Keratinocyte (primary cell): ENCODE measurements at regions not wholly inside any gene's neighbourhood (a gene's known extent, or its start where the extent isn't known, plus 50 kb on each side); places are given as distances from the start of the nearest gene placed in this dataset.

Experiments used
- DNase-seq: peaks from one replicate; pipeline ENCODE4 v3.0.0-alpha.2; 2011; ENCODE audit warnings: low read depth, missing footprints, low spot score
- FAIRE-seq: peaks from 2 replicates; lab custom pipeline; 2011; peaks lifted over from hg19 to GRCh38; lab: Jason Lieb, UNC
- H2AFZ ChIP-seq: 2 replicates; pipeline ENCODE4 v1.6.0; 2012; ENCODE audit warnings: low read length, control low read depth, inconsistent platforms; ENCODE audit not compliant: control insufficient read depth
- H3K27ac ChIP-seq: 2 replicates; pipeline ENCODE4 v1.5.1; 2011; ENCODE audit warnings: low read length; ENCODE audit not compliant: control insufficient read depth, insufficient read depth
- H3K27me3 ChIP-seq: 3 replicates; pipeline ENCODE4 v1.6.0; 2011; ENCODE audit warnings: low read length; ENCODE audit not compliant: control insufficient read depth, insufficient read depth; ENCODE audit errors: extremely low read depth
- H3K36me3 ChIP-seq, 2 experiments: 2 replicates in 1 of 2; 3 replicates in 1 of 2; pipeline ENCODE4 v1.5.1; 2011; ENCODE audit warnings: low read length in 2 of 2, mild to moderate bottlenecking in 1 of 2; ENCODE audit not compliant: control insufficient read depth in 2 of 2, insufficient read depth in 2 of 2; ENCODE audit errors: extremely low read depth in 1 of 2
- H3K4me1 ChIP-seq: 3 replicates; pipeline ENCODE4 v1.5.1; 2011; ENCODE audit warnings: low read length; ENCODE audit not compliant: control insufficient read depth, insufficient read depth; ENCODE audit errors: extremely low read depth
- H3K4me2 ChIP-seq: 3 replicates; pipeline ENCODE4 v1.6.0; 2011; ENCODE audit warnings: low read depth, low read length; ENCODE audit not compliant: control insufficient read depth, insufficient read depth; ENCODE audit errors: extremely low read depth
- H3K4me3 ChIP-seq, 3 experiments: fragments of 200-600 bp in 1 of 3; sonication (generic) in 1 of 3; 2 replicates in 2 of 3; 3 replicates in 1 of 3; pipeline ENCODE4 v1.5.1; 2011 to 2016; ENCODE audit warnings: low read length in 3 of 3, mild to moderate bottlenecking in 3 of 3, control low read depth in 2 of 3, inconsistent platforms in 1 of 3, low read depth in 1 of 3, mixed read lengths in 1 of 3, mixed run types in 1 of 3, moderate library complexity in 1 of 3; ENCODE audit not compliant: control insufficient read depth in 2 of 3, insufficient read depth in 2 of 3; ENCODE audit errors: extremely low read depth in 1 of 3
- H3K79me2 ChIP-seq: 2 replicates; pipeline ENCODE4 v1.6.0; 2012; ENCODE audit warnings: low read length; ENCODE audit not compliant: control insufficient read depth, insufficient read depth
- H3K9ac ChIP-seq: 3 replicates; pipeline ENCODE4 v1.6.0; 2011; ENCODE audit warnings: low read length; ENCODE audit not compliant: control insufficient read depth, insufficient read depth; ENCODE audit errors: extremely low read depth
- H3K9me1 ChIP-seq: 3 replicates; pipeline ENCODE4 v1.6.0; 2011; ENCODE audit warnings: low read length; ENCODE audit not compliant: control insufficient read depth, insufficient read depth; ENCODE audit errors: extremely low read depth
- H3K9me3 ChIP-seq: 2 replicates; pipeline ENCODE4 v1.5.1; 2012; ENCODE audit warnings: low read depth, low read length; ENCODE audit not compliant: control insufficient read depth
- H4K20me1 ChIP-seq: 3 replicates; pipeline ENCODE4 v1.6.0; 2011; ENCODE audit warnings: low read length; ENCODE audit not compliant: control insufficient read depth, insufficient read depth; ENCODE audit errors: extremely low read depth
- EZH2 ChIP-seq: IDR thresholded peaks from one replicate; pipeline ENCODE4 v1.6.1; 2012; ENCODE audit warnings: inconsistent platforms, mild to moderate bottlenecking, low read length, moderate library complexity
- dilution Hi-C: fragments of 300-500 bp; cut with MboI; formaldehyde crosslinking; loops from one replicate; pipeline ENCODE4 v1.7.0; 2020; ENCODE audit warnings: low sequenced_read_pairs; ENCODE audit not compliant: extremely low pct_ligation_motif_present
- TF ChIP-seq, protein P1 (sequence below), 3 experiments: IDR thresholded peaks in 1 of 3; conservative IDR thresholded peaks in 1 of 3; optimal IDR thresholded peaks in 1 of 3; 2 replicates in 2 of 3; 3 replicates in 1 of 3; pipeline versions ENCODE3 to v1.5.1; 2011; ENCODE audit warnings: low read length in 3 of 3, mild to moderate bottlenecking in 3 of 3, moderate library complexity in 2 of 3, control low read depth in 1 of 3, inconsistent platforms in 1 of 3; ENCODE audit not compliant: insufficient read depth in 2 of 3; ENCODE audit errors: extremely low read depth in 1 of 3

DNA sequence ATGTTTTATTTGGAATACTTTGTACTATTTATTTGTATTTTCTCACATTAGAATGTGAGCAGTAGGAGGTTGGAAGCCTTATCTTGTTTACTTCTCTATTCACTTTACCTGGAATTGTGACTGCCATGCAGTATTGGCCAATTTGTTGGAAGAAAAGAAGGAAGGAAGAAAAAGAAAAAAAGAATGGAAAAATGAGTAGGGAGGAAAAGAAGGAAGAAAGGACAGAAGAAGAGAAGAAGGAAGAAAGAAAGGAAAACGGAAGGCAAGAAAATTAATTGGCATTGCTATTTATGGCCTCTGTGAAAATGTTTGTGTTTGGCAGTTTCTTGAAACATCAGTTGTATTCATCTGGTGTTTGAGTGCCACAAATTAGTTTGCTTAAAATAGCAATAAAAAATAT, 575.2 kb upstream of the ZNF608 start:
- Histone ChIP-seq H3K4me1 (peaks cover 4% of the 10 kb centered on the region), H3K27ac (no peak overlapping the region), H3K4me3 (no peak overlapping the region), H2AFZ (no peak overlapping the region), H3K4me2 (no peak overlapping the region), H3K9ac (no peak overlapping the region), H3K36me3 (no peaks in the 10 kb centered on the region), H3K9me1 (no peaks in the 10 kb centered on the region), H3K9me3 (no peaks in the 10 kb centered on the region), H4K20me1 (no peaks in the 10 kb centered on the region), H3K79me2 (no peaks in the 10 kb centered on the region), H3K27me3 (no peaks in the 10 kb centered on the region)
- TF ChIP-seq, protein P1, sequence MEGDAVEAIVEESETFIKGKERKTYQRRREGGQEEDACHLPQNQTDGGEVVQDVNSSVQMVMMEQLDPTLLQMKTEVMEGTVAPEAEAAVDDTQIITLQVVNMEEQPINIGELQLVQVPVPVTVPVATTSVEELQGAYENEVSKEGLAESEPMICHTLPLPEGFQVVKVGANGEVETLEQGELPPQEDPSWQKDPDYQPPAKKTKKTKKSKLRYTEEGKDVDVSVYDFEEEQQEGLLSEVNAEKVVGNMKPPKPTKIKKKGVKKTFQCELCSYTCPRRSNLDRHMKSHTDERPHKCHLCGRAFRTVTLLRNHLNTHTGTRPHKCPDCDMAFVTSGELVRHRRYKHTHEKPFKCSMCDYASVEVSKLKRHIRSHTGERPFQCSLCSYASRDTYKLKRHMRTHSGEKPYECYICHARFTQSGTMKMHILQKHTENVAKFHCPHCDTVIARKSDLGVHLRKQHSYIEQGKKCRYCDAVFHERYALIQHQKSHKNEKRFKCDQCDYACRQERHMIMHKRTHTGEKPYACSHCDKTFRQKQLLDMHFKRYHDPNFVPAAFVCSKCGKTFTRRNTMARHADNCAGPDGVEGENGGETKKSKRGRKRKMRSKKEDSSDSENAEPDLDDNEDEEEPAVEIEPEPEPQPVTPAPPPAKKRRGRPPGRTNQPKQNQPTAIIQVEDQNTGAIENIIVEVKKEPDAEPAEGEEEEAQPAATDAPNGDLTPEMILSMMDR (optimal IDR thresholded peaks at IDR 0.05 in 1 of 3, IDR thresholded peaks at IDR 0.05 in 1 of 3, conservative IDR thresholded peaks at IDR 0.05 in 1 of 3; ENCODE audit: extremely low read depth in 1 of 3, insufficient read depth in 2 of 3, low read length in 3 of 3) = no peak
- no peak for TF ChIP-seq EZH2
- dilution Hi-C loops = no loop called here
- FAIRE-seq (no peak), DNase-seq (no peak)

DNA sequence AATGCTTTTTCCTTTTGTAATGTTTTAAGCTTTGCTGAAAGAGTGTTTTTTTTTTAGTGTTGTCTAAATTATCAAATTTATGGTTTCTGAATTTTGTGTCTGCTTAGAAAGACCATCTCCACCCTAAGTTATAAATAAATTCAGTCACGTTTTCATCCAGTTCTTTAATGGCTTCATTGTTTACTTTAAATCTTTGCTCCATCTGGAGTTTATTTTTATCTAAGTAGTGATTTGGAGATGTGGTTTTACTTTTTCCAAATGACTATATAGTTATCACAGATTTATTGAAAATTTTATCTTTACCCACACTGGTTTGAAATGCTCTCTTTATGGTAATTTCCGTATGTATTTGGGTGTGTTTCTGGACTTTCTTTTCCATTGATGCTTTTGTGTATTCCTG, 577.2 kb upstream of the ZNF608 start:
- dilution Hi-C loops = no loop called here
- H3K4me3 ChIP-seq = no peak overlapping the region
- no peaks in the 10 kb centered on the region for H4K20me1 ChIP-seq
- no peaks in the 10 kb centered on the region for H3K79me2 ChIP-seq
- H2AFZ ChIP-seq = no peak overlapping the region
- H3K4me2 ChIP-seq = no peak overlapping the region
- H3K9me1 ChIP-seq = no peaks in the 10 kb centered on the region
- TF ChIP-seq EZH2 = no peak
- TF ChIP-seq, protein P1 (optimal IDR thresholded peaks at IDR 0.05 in 1 of 3, IDR thresholded peaks at IDR 0.05 in 1 of 3, conservative IDR thresholded peaks at IDR 0.05 in 1 of 3; ENCODE audit: extremely low read depth in 1 of 3, insufficient read depth in 2 of 3, low read length in 3 of 3) = no peak
- H3K4me1 ChIP-seq = peaks cover 4% of the 10 kb centered on the region
- FAIRE-seq (no peak), DNase-seq (no peak)
- H3K27me3 ChIP-seq = no peaks in the 10 kb centered on the region
- no peak overlapping the region for H3K27ac ChIP-seq
- H3K9me3 ChIP-seq = no peaks in the 10 kb centered on the region
- H3K36me3 ChIP-seq = no peaks in the 10 kb centered on the region
- no peak overlapping the region for H3K9ac ChIP-seq
